Lung (tissue), 11 donors: ENCODE measurements at regions not wholly inside any gene's neighbourhood (a gene's known extent, or its start where the extent isn't known, plus 50 kb on each side); places are given as distances from the start of the nearest gene placed in this dataset.

Experiments used
- ATAC-seq: fragments of 200-7000 bp; cut with Tn5 transposase; one replicate; pipeline ENCODE4 v1.9.1; 2020; ENCODE audit warnings: moderate number of reproducible peaks; ENCODE audit not compliant: insufficient read depth, low FRiP score
- DNase-seq, 3 donors: peaks; one replicate each; pipeline ENCODE4 v3.0.0-alpha.2; 2013 to 2017
- H3K27ac ChIP-seq, 2 donors: one replicate each; pipeline ENCODE4 v1.5.1; 2013; ENCODE audit warnings: mild to moderate bottlenecking in 2 of 2, moderate library complexity in 2 of 2, control low read depth in 1 of 2, inconsistent platforms in 1 of 2, low read depth in 1 of 2, low read length in 1 of 2
- H3K27me3 ChIP-seq, 3 donors: one replicate each; pipeline ENCODE4 v1.5.1; 2013; ENCODE audit warnings: low read length in 2 of 3; ENCODE audit not compliant: control insufficient read depth in 3 of 3, insufficient read depth in 3 of 3
- H3K36me3 ChIP-seq, 4 donors: one replicate each; pipeline ENCODE4 v1.5.1; 2013; ENCODE audit warnings: low read length in 4 of 4, mild to moderate bottlenecking in 1 of 4, moderate library complexity in 1 of 4; ENCODE audit not compliant: control insufficient read depth in 4 of 4, insufficient read depth in 4 of 4
- H3K4me1 ChIP-seq, 5 donors: one replicate each; pipeline ENCODE4 v1.5.1; 2013; ENCODE audit warnings: low read length in 5 of 5, mild to moderate bottlenecking in 2 of 5, moderate library complexity in 1 of 5; ENCODE audit not compliant: control insufficient read depth in 5 of 5, insufficient read depth in 5 of 5
- H3K4me3 ChIP-seq: one replicate; pipeline ENCODE4 v1.5.1; 2013; ENCODE audit warnings: mild to moderate bottlenecking, control low read depth, moderate library complexity
- H3K9ac ChIP-seq, 2 donors: one replicate each; pipeline ENCODE4 v1.5.1; 2013; ENCODE audit warnings: low read length in 2 of 2, control low read depth in 1 of 2; ENCODE audit not compliant: insufficient read depth in 1 of 2
- H3K9me3 ChIP-seq, 4 donors: one replicate each; pipeline ENCODE4 v1.5.1; 2013; ENCODE audit warnings: low read length in 3 of 4, mild to moderate bottlenecking in 1 of 4, moderate library complexity in 1 of 4; ENCODE audit not compliant: control insufficient read depth in 4 of 4, insufficient read depth in 3 of 4
- CTCF ChIP-seq: IDR thresholded peaks from 2 replicates; pipeline ENCODE4 v1.5.1; 2012; ENCODE audit warnings: mild to moderate bottlenecking; ENCODE audit errors: control extremely low read depth, extremely low read depth
- WGBS, 2 donors: extraction: QIAGEN DNeasy Blood & Tissue Kit; methylation state at CpG; one replicate each; pipeline ENCODE4 v1.1.7; 2013; 5-methylcytosine and 5-hydroxymethylcytosine counted together
- donor health status: control.
- donor health status: control.
- donor health status: Bipolar disorder and iron deficiency.
- donor health status: healthy.
- donor health status: DM: yes; HTN: yes; CAD: no.

GRCh38 chr2:40734797-40735196 is 282.9 kb upstream of the SLC8A1 start:
- no peaks in the 10 kb centered on the region for H3K4me1 ChIP-seq
- no peak overlapping the region for H3K4me3 ChIP-seq
- no peaks in the 10 kb centered on the region for H3K27me3 ChIP-seq
- TF ChIP-seq CTCF: no peak
- 80 to 82% methylated on average over 2 of the region's 2 CpGs for WGBS, 2 donors
- H3K27ac ChIP-seq: no peak overlapping the region
- H3K9me3 ChIP-seq: no peaks in the 10 kb centered on the region
- no peak overlapping the region for H3K9ac ChIP-seq
- no peaks in the 10 kb centered on the region for H3K36me3 ChIP-seq
- DNase-seq (no peak), ATAC-seq (no peak)

- Histone ChIP-seq H3K36me3 (no peaks in the 10 kb centered on the region), H3K4me1 (no peaks in the 10 kb centered on the region), H3K9ac (no peak overlapping the region), H3K9me3 (no peaks in the 10 kb centered on the region), H3K27ac (no peak overlapping the region), H3K4me3 (no peak overlapping the region), H3K27me3 (no peaks in the 10 kb centered on the region)
- DNase-seq (peak in 2 of 3 donors; percentile 5 to 11), ATAC-seq (no peak)
- WGBS, 2 donors: 73 to 89% methylated on average over 4 of the region's 4 CpGs
- no peak for TF ChIP-seq CTCF
Observed at GRCh38 chr2:40737180-40737579, 285.3 kb upstream of the SLC8A1 start.

GRCh38 chr2:40740419-40740818 is 288.5 kb upstream of the SLC8A1 start:
- Histone ChIP-seq H3K36me3 (no peaks in the 10 kb centered on the region), H3K4me3 (no peak overlapping the region), H3K27me3 (no peaks in the 10 kb centered on the region), H3K9me3 (no peaks in the 10 kb centered on the region), H3K27ac (no peak overlapping the region), H3K9ac (no peak overlapping the region), H3K4me1 (no peaks in the 10 kb centered on the region)
- TF ChIP-seq CTCF: no peak
- DNase-seq (peak in 2 of 3 donors; percentile 18 to 36), ATAC-seq (no peak)
- WGBS, 2 donors: 67 to 77% methylated on average over 1 of the region's 1 CpG

- DNase-seq (no peak), ATAC-seq (no peak)
- Histone ChIP-seq H3K27me3 (no peaks in the 10 kb centered on the region), H3K4me1 (no peaks in the 10 kb centered on the region), H3K36me3 (no peaks in the 10 kb centered on the region), H3K9me3 (peaks cover 0 to 3% (median 0%) of the 10 kb centered on the region in 4 donors), H3K27ac (no peak overlapping the region), H3K4me3 (no peak overlapping the region), H3K9ac (no peak overlapping the region)
- no peak for TF ChIP-seq CTCF
- 55 to 87% methylated on average over 2 of the region's 2 CpGs for WGBS, 2 donors
Observed at GRCh38 chr2:40741532-40741931, 289.6 kb upstream of the SLC8A1 start.
